ENCODE measurements at regions not wholly inside any gene's neighbourhood (a gene's known extent, or its start where the extent isn't known, plus 50 kb on each side); places are given as distances from the start of the nearest gene placed in this dataset.

DNA sequence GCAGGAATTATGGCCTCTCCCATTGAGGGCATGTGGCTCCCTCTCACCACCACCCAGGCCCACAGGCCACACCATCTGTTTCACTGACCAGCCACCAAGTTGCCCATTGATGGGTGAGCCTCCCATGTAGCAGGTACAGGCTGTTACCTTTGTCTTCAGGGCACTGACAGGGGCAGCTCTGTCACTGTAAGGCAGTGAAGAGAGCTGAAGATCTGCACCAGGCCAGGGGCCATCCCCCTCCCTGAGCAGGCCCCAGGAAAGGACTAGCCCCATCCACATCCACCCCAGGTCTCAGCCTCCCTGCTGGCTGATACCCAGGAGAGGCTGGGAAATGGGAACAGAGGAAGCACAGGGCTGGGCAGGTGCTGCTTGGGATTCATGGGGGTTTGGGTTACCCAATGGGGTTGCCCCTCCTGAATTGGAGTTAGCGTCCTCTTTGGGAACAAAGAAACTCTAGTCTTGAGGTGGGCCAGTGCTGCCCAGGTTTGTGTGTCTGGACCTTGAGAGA is 1691.4 kb downstream of the TP53TG3F start:
- no peak for TF ChIP-seq POLR2A (IDR thresholded peaks at IDR 0.05)
- TF ChIP-seq, protein P1, sequence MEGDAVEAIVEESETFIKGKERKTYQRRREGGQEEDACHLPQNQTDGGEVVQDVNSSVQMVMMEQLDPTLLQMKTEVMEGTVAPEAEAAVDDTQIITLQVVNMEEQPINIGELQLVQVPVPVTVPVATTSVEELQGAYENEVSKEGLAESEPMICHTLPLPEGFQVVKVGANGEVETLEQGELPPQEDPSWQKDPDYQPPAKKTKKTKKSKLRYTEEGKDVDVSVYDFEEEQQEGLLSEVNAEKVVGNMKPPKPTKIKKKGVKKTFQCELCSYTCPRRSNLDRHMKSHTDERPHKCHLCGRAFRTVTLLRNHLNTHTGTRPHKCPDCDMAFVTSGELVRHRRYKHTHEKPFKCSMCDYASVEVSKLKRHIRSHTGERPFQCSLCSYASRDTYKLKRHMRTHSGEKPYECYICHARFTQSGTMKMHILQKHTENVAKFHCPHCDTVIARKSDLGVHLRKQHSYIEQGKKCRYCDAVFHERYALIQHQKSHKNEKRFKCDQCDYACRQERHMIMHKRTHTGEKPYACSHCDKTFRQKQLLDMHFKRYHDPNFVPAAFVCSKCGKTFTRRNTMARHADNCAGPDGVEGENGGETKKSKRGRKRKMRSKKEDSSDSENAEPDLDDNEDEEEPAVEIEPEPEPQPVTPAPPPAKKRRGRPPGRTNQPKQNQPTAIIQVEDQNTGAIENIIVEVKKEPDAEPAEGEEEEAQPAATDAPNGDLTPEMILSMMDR (IDR thresholded peaks at IDR 0.05 in 4 of 5, conservative IDR thresholded peaks at IDR 0.05 in 1 of 5), result no peak

Measured in gastrocnemius medialis (tissue), 4 donors.